ENCODE measurements at regions not wholly inside any gene's neighbourhood (a gene's known extent, or its start where the extent isn't known, plus 50 kb on each side); places are given as distances from the start of the nearest gene placed in this dataset.

GRCh38 chr17:53148058-53148457 is 674.7 kb upstream of the KIF2B start:
- no peak for DNase-seq

GRCh38 chr17:53142890-53143289 is 679.8 kb upstream of the KIF2B start:
- no peak for DNase-seq

- no peak for DNase-seq
These were observed 681.0 kb upstream of the KIF2B start for GRCh38 chr17:53141731-53142130.

- no peak for DNase-seq
These were observed 681.4 kb upstream of the KIF2B start for GRCh38 chr17:53141280-53141679.

- DNase-seq: no peak
These were observed 684.9 kb upstream of the KIF2B start for GRCh38 chr17:53137869-53138268.

- no peak for DNase-seq
These were observed 686.8 kb upstream of the KIF2B start for GRCh38 chr17:53135969-53136368.

GRCh38 chr17:53134548-53134947 is 688.2 kb upstream of the KIF2B start:
- DNase-seq: no peak

- DNase-seq: no peak
These were observed 688.9 kb upstream of the KIF2B start for GRCh38 chr17:53133876-53134275.

- DNase-seq: no peak
These were observed 692.9 kb upstream of the KIF2B start for GRCh38 chr17:53129863-53130262.

- no peak for DNase-seq
These were observed 695.4 kb upstream of the KIF2B start for GRCh38 chr17:53127331-53127730.

- no peak for DNase-seq
These were observed 699.8 kb upstream of the KIF2B start for GRCh38 chr17:53122966-53123365.

GRCh38 chr17:53119773-53120172 is 703.0 kb upstream of the KIF2B start:
- no peak for DNase-seq

GRCh38 chr17:53118948-53119347 is 703.8 kb upstream of the KIF2B start:
- DNase-seq: no peak

- no peak for DNase-seq
These were observed 715.8 kb upstream of the KIF2B start for GRCh38 chr17:53106886-53107285.

GRCh38 chr17:53101706-53102105 is 721.0 kb upstream of the KIF2B start:
- no peak for DNase-seq

GRCh38 chr17:53100126-53100525 is 722.6 kb upstream of the KIF2B start:
- DNase-seq: no peak

- no peak for DNase-seq
These were observed 729.3 kb upstream of the KIF2B start for GRCh38 chr17:53093391-53093790.

GRCh38 chr17:53092072-53092471 is 730.7 kb upstream of the KIF2B start:
- no peak for DNase-seq

- no peak for DNase-seq
These were observed 732.0 kb upstream of the KIF2B start for GRCh38 chr17:53090770-53091169.

- DNase-seq: no peak
These were observed 734.2 kb upstream of the KIF2B start for GRCh38 chr17:53088481-53088880.

- no peak for DNase-seq
These were observed 761.3 kb upstream of the KIF2B start for GRCh38 chr17:53061446-53061845.

GRCh38 chr17:53058031-53058430 is 764.7 kb upstream of the KIF2B start:
- DNase-seq: no peak

- DNase-seq: no peak
These were observed 775.9 kb upstream of the KIF2B start for GRCh38 chr17:53046781-53047180.

- no peak for DNase-seq
These were observed 782.7 kb upstream of the KIF2B start for GRCh38 chr17:53039981-53040380.

- DNase-seq: no peak
These were observed 789.4 kb upstream of the KIF2B start for GRCh38 chr17:53033297-53033696.

GRCh38 chr17:53032861-53033271 is 789.9 kb upstream of the KIF2B start:
- no peak for DNase-seq

All from cortex of kidney (tissue), 1 donor.